Psoas muscle (tissue), 7 donors: ENCODE measurements at regions not wholly inside any gene's neighbourhood (a gene's known extent, or its start where the extent isn't known, plus 50 kb on each side); places are given as distances from the start of the nearest gene placed in this dataset.

ENCODE experiments used
- ATAC-seq, 4 donors: fragments of 200-7000 bp; cut with Tn5 transposase; one replicate each; pipeline ENCODE4 v1.9.1; 2020; ENCODE audit warnings: moderate library complexity in 3 of 4, mild to moderate bottlenecking in 2 of 4
- DNase-seq, 2 donors: peaks; one replicate each; pipeline ENCODE4 v3.0.0-alpha.2; 2020
- H3K27ac ChIP-seq: fragments of 200-600 bp; one replicate; pipeline ENCODE4 v1.8.0; 2022
- H3K27me3 ChIP-seq, 3 donors: fragments of 200-600 bp in 1 of 3; one replicate each; pipeline versions ENCODE4 v1.6.1 to v1.8.0; 2013 to 2022; ENCODE audit warnings: low read length in 2 of 3, mild to moderate bottlenecking in 2 of 3, moderate library complexity in 1 of 3; ENCODE audit not compliant: insufficient read depth in 3 of 3
- H3K36me3 ChIP-seq, 2 donors: fragments of 200-600 bp in 1 of 2; one replicate each; pipeline versions ENCODE4 v1.6.1 to v1.8.0; 2013 to 2022; ENCODE audit warnings: low read depth in 1 of 2, mild to moderate bottlenecking in 1 of 2, moderate library complexity in 1 of 2; ENCODE audit not compliant: insufficient read depth in 1 of 2
- H3K4me1 ChIP-seq: fragments of 200-600 bp; one replicate; pipeline ENCODE4 v1.8.0; 2022
- H3K4me3 ChIP-seq: fragments of 200-600 bp; one replicate; pipeline ENCODE4 v1.8.0; 2022; ENCODE audit warnings: mild to moderate bottlenecking
- H3K9me3 ChIP-seq: fragments of 200-600 bp; one replicate; pipeline ENCODE4 v1.8.0; 2022
- WGBS, 3 donors: extraction: QIAGEN DNeasy Blood & Tissue Kit; methylation state at CpG; one replicate each; pipeline versions ENCODE4 v1.1.6 to v1.1.7; 2013; 5-methylcytosine and 5-hydroxymethylcytosine counted together
- intact Hi-C, 2 donors: fragments of 100-400 bp; cut with DNase I; formaldehyde crosslinking; loops; one replicate each; pipeline versions ENCODE4 v1.11.0 to v1.14.2; 2022
- TF ChIP-seq, protein P1 (sequence below): fragments of 200-600 bp; IDR thresholded peaks from one replicate; pipeline ENCODE4 v1.8.0; 2022; ENCODE audit warnings: antibody characterized with exemption
- donor health status: healthy with polysubstance abuse.
- donor health status: DM: no; HTN: no; CAD: no; lungs with moderate emphysema.
- donor health status: Bipolar disorder and iron deficiency.
- donor health status: healthy.
- donor health status: DM: yes; HTN: yes; CAD: no.
- donor health status: DM: no; HTN: no; CAD: no.
- donor health status: DM: yes; HTN: yes; CAD: no.

DNA sequence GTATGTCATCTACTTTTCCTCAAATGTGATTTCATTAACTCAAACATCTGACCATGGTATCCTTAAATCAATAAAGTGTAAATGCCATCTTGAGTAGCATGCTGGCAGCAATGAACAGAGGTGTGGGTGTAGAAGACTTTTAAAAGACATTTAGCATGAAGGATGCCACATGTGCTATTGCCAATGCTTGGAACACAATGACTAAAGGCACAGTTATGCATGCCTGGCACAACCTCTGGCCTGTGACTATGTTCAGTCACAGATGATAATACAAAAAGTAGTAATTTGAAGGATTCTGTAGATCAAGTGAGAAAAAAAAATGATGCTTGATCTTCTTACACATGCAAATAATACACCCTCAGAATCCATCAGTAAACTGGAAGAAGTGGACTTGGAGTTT is 938.9 kb upstream of the ADGRL4 start:
- H3K9me3 ChIP-seq, result no peaks in the 10 kb centered on the region
- DNase-seq (no peak), ATAC-seq (no peak)
- H3K36me3 ChIP-seq, result no peaks in the 10 kb centered on the region
- H3K4me3 ChIP-seq, result no peak overlapping the region
- intact Hi-C loops, result no loop called here
- H3K27me3 ChIP-seq, result no peaks in the 10 kb centered on the region
- TF ChIP-seq, protein P1, sequence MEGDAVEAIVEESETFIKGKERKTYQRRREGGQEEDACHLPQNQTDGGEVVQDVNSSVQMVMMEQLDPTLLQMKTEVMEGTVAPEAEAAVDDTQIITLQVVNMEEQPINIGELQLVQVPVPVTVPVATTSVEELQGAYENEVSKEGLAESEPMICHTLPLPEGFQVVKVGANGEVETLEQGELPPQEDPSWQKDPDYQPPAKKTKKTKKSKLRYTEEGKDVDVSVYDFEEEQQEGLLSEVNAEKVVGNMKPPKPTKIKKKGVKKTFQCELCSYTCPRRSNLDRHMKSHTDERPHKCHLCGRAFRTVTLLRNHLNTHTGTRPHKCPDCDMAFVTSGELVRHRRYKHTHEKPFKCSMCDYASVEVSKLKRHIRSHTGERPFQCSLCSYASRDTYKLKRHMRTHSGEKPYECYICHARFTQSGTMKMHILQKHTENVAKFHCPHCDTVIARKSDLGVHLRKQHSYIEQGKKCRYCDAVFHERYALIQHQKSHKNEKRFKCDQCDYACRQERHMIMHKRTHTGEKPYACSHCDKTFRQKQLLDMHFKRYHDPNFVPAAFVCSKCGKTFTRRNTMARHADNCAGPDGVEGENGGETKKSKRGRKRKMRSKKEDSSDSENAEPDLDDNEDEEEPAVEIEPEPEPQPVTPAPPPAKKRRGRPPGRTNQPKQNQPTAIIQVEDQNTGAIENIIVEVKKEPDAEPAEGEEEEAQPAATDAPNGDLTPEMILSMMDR, result no peak
- no peak overlapping the region for H3K27ac ChIP-seq
- no peaks in the 10 kb centered on the region for H3K4me1 ChIP-seq

- Histone ChIP-seq H3K4me3 (no peak overlapping the region), H3K9me3 (no peaks in the 10 kb centered on the region), H3K36me3 (no peaks in the 10 kb centered on the region), H3K4me1 (no peaks in the 10 kb centered on the region), H3K27me3 (no peaks in the 10 kb centered on the region), H3K27ac (no peak overlapping the region)
- intact Hi-C loops, result no loop called here
- DNase-seq (no peak), ATAC-seq (no peak)
- TF ChIP-seq, protein P1, result no peak
- 90 to 98% (median 90%) methylated on average over 2 of the region's 2 CpGs for WGBS, 3 donors
Measured at GRCh38 chr1:79929356-79929755, 922.8 kb upstream of the ADGRL4 start.

DNA sequence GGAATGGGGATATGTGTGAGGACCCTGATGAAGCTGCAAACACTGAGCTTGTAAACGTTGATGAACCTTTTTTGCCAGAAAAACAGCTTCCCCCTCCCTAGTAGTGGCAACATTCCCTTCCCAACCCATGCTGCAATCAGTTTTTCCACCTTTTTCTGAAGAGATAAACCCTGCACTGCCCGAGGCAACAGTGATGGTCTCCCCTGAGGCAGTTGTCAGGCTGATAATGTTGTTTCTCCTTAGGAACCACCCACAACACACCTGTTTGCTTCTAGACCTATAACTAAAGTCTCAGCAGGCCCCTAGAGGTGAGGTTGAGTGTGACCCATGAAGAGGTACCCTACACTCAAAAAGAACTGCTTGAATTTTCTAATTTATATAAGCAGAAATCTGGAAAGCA is 922.4 kb upstream of the ADGRL4 start:
- ATAC-seq, result no peak
- no peak overlapping the region for H3K4me3 ChIP-seq
- no peaks in the 10 kb centered on the region for H3K9me3 ChIP-seq
- H3K27ac ChIP-seq, result no peak overlapping the region
- no peak for DNase-seq
- TF ChIP-seq, protein P1, result no peak
- H3K36me3 ChIP-seq, result no peaks in the 10 kb centered on the region
- H3K27me3 ChIP-seq, result no peaks in the 10 kb centered on the region
- WGBS, 3 donors, result 63 to 68% (median 65%) methylated on average over 2 of the region's 2 CpGs
- intact Hi-C loops, result no loop called here
- no peaks in the 10 kb centered on the region for H3K4me1 ChIP-seq

- Histone ChIP-seq H3K4me3 (no peak overlapping the region), H3K27ac (no peak overlapping the region), H3K4me1 (no peaks in the 10 kb centered on the region), H3K36me3 (no peaks in the 10 kb centered on the region), H3K27me3 (no peaks in the 10 kb centered on the region), H3K9me3 (no peaks in the 10 kb centered on the region)
- no peak for DNase-seq
- intact Hi-C loops, result no loop called here
- TF ChIP-seq, protein P1, result no peak
- WGBS, 3 donors, result 14 to 43% (median 26%) methylated on average over 1 of the region's 1 CpG
- no peak for ATAC-seq
Measured at GRCh38 chr1:79920960-79921669, 914.6 kb upstream of the ADGRL4 start.

DNA sequence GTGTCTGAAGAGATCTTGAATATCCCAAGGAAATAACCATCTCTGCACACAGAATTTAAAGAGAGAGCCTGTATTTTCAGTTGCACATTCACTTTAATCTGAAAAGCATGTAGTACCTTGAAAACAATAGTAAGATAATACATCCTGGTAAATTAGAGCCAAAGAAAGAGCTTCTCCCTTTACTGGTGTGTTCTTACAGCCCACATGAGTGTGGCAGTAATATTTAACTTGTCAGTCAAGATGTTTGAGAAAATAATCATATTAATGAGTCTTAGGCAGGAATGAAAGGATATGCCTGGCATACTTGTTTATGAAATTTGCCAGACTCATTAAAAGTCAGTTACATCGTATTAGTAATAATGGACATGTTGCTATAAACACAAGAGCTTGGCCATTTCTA is 908.4 kb upstream of the ADGRL4 start:
- ATAC-seq, result no peak

More for the DNA sequence above, 908.4 kb upstream of the ADGRL4 start:
- intact Hi-C loops, result no loop called here
- no peak overlapping the region for H3K27ac ChIP-seq
- no peaks in the 10 kb centered on the region for H3K4me1 ChIP-seq
- 84 to 90% (median 85%) methylated on average over 1 of the region's 1 CpG for WGBS, 3 donors
- no peaks in the 10 kb centered on the region for H3K36me3 ChIP-seq
- no peak overlapping the region for H3K4me3 ChIP-seq
- no peaks in the 10 kb centered on the region for H3K9me3 ChIP-seq
- no peak for DNase-seq
- TF ChIP-seq, protein P1, result no peak
- H3K27me3 ChIP-seq, result no peaks in the 10 kb centered on the region
